ENCODE measurements at regions not wholly inside any gene's neighbourhood (a gene's known extent, or its start where the extent isn't known, plus 50 kb on each side); places are given as distances from the start of the nearest gene placed in this dataset.

- no peak for TF ChIP-seq POLR2A (IDR thresholded peaks at IDR 0.05)
- TF ChIP-seq, protein P1, sequence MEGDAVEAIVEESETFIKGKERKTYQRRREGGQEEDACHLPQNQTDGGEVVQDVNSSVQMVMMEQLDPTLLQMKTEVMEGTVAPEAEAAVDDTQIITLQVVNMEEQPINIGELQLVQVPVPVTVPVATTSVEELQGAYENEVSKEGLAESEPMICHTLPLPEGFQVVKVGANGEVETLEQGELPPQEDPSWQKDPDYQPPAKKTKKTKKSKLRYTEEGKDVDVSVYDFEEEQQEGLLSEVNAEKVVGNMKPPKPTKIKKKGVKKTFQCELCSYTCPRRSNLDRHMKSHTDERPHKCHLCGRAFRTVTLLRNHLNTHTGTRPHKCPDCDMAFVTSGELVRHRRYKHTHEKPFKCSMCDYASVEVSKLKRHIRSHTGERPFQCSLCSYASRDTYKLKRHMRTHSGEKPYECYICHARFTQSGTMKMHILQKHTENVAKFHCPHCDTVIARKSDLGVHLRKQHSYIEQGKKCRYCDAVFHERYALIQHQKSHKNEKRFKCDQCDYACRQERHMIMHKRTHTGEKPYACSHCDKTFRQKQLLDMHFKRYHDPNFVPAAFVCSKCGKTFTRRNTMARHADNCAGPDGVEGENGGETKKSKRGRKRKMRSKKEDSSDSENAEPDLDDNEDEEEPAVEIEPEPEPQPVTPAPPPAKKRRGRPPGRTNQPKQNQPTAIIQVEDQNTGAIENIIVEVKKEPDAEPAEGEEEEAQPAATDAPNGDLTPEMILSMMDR (IDR thresholded peaks at IDR 0.05): no peak
- TF ChIP-seq POLR2AphosphoS5 (IDR thresholded peaks at IDR 0.05; ENCODE audit: insufficient read depth in 1 of 2, low read depth in 1 of 2): no peak
Observed at GRCh38 chr5:28544501-28544900, 1506.1 kb upstream of the CDH9 start.
